HepG2 (cell line): ENCODE measurements at regions not wholly inside any gene's neighbourhood (a gene's known extent, or its start where the extent isn't known, plus 50 kb on each side); places are given as distances from the start of the nearest gene placed in this dataset.

Source experiments
- ATAC-seq: fragments of 200-7000 bp; cut with Tn5 transposase; 3 replicates; pipeline ENCODE4 v1.9.1; 2020; ENCODE audit warnings: mild to moderate bottlenecking, moderate library complexity
- BruUV-seq: library from RNA; stranded (reverse); fragments of 400-500 nt; replicated peaks from 2 replicates; lab custom pipeline; 2021; lab: Mats Ljungman, UMichigan
- CTCF ChIA-PET: fragments of 300-600 bp; formaldehyde crosslinking; extraction: SDS; loops from one replicate; lab custom pipeline; 2021; ENCODE audit warnings: low total read pairs, inconsistent platforms, low intra/inter-chr PET ratio; lab: Yijun Ruan, JAX
- POLR2A ChIA-PET: fragments of 350-600 bp; sonication (Branson Sonifier 250); formaldehyde crosslinking; loops from one replicate; lab custom pipeline; 2020; ENCODE audit warnings: antibody characterized with exemption, inconsistent platforms; lab: Yijun Ruan, JAX
- DNase-seq: peaks from one replicate; pipeline ENCODE4 v3.0.0-alpha.2; 2015; ENCODE audit warnings: low spot score
- FAIRE-seq: peaks from 3 replicates; lab custom pipeline; 2011; peaks lifted over from hg19 to GRCh38; lab: Jason Lieb, UNC
- H2AFZ ChIP-seq: one replicate; pipeline ENCODE4 v1.6.1; 2011; ENCODE audit warnings: low read length, inconsistent platforms
- H3K27ac ChIP-seq: fragments of 300-600 bp; 3 replicates; pipeline ENCODE4 v1.8.0; 2011; ENCODE audit warnings: mixed run types, mild to moderate bottlenecking, mixed read lengths, low read length, inconsistent platforms; ENCODE audit not compliant: insufficient read depth; ENCODE audit errors: extremely low read length
- H3K27me3 ChIP-seq, 2 experiments: fragments of 200-600 bp in 1 of 2; 2 replicates in 1 of 2; 3 replicates in 1 of 2; pipeline versions ENCODE4 v1.6.0 to v1.8.0; 2011; ENCODE audit warnings: low read length in 2 of 2, mild to moderate bottlenecking in 2 of 2, moderate library complexity in 2 of 2, inconsistent platforms in 1 of 2; ENCODE audit not compliant: insufficient read depth in 2 of 2, control insufficient read depth in 1 of 2
- H3K36me3 ChIP-seq, 2 experiments: fragments of 200-600 bp in 1 of 2; replicated peaks in 1 of 2; 2 replicates in 1 of 2; 3 replicates in 1 of 2; pipeline versions ENCODE4 v1.5.1 to v1.8.0; 2011; ENCODE audit warnings: low read length in 2 of 2, inconsistent platforms in 1 of 2; ENCODE audit not compliant: insufficient read depth in 2 of 2, control insufficient read depth in 1 of 2
- H3K4me1 ChIP-seq: 2 replicates; pipeline ENCODE4 v1.5.1; 2012; ENCODE audit warnings: low read length, inconsistent platforms; ENCODE audit not compliant: insufficient read depth
- H3K4me2 ChIP-seq: 2 replicates; pipeline ENCODE4 v1.6.0; 2011; ENCODE audit warnings: low read depth, low read length, inconsistent platforms
- H3K4me3 ChIP-seq, 3 experiments: fragments of 200-600 bp in 1 of 3; sonication (generic), shearing (Covaris generic) in 1 of 3; replicated peaks in 1 of 3; 2 replicates each; pipeline ENCODE4 v1.5.1; 2011 to 2016; ENCODE audit warnings: low read length in 3 of 3, inconsistent platforms in 2 of 3, low read depth in 2 of 3, mild to moderate bottlenecking in 2 of 3, control low read depth in 1 of 3, mixed read lengths in 1 of 3; ENCODE audit not compliant: insufficient read depth in 1 of 3
- H3K79me2 ChIP-seq: one replicate; pipeline ENCODE4 v1.6.1; 2011; ENCODE audit warnings: low read length, inconsistent platforms; ENCODE audit not compliant: insufficient read depth
- H3K9ac ChIP-seq: 2 replicates; pipeline ENCODE4 v1.6.0; 2011; ENCODE audit warnings: mild to moderate bottlenecking, low read depth, low read length, inconsistent platforms; ENCODE audit not compliant: insufficient read depth
- H3K9me3 ChIP-seq: 2 replicates; pipeline ENCODE4 v1.5.1; 2012; ENCODE audit warnings: mild to moderate bottlenecking, low read length
- H4K20me1 ChIP-seq: 2 replicates; pipeline ENCODE4 v1.6.0; 2011; ENCODE audit warnings: inconsistent platforms, mild to moderate bottlenecking, low read length, moderate library complexity; ENCODE audit not compliant: insufficient read depth
- MTERF4 ChIP-seq: sonication (generic); formaldehyde crosslinking; IDR thresholded peaks from 2 replicates; pipeline ENCODE4 v1.8.0; 2023; ENCODE audit warnings: mild to moderate bottlenecking, missing genetic modification reagents
- PHF5A ChIP-seq: IDR thresholded peaks from one replicate; pipeline ENCODE4 v1.6.1; 2018; ENCODE audit warnings: low read depth, missing genetic modification reagents; ENCODE audit not compliant: unreplicated experiment
- ZNF263 ChIP-seq: sonication (generic); formaldehyde crosslinking; IDR thresholded peaks from 2 replicates; pipeline ENCODE4 v1.4.0; 2020; ENCODE audit warnings: missing genetic modification reagents
- ZZZ3 ChIP-seq: sonication (generic); formaldehyde crosslinking; IDR thresholded peaks from 2 replicates; pipeline ENCODE4 v1.4.0; 2020; ENCODE audit warnings: missing genetic modification reagents, mild to moderate bottlenecking, borderline replicate concordance
- WGBS: methylation state at CpG from one replicate; pipeline ENCODE4 v1.1.6; 2017; ENCODE audit warnings: low lambda C conversion rate; 5-methylcytosine and 5-hydroxymethylcytosine counted together
- in situ Hi-C: cut with HindIII; loops from 2 replicates; pipeline ENCODE4 v1.10.0; 2017; ENCODE audit warnings: low pct_unique_long_range_greater_than_20kb; ENCODE audit not compliant: extremely low pct_ligation_motif_present
- intact Hi-C: fragments of 100-400 bp; cut with micrococcal nuclease; formaldehyde crosslinking; loops from one replicate; pipeline ENCODE4 v1.10.0; 2022; ENCODE audit not compliant: unreplicated experiment
- TF ChIP-seq, protein P1 (sequence below), 2 experiments: sonication (generic) in 1 of 2; formaldehyde crosslinking in 1 of 2; IDR thresholded peaks; 2 replicates each; pipeline versions ENCODE4 v1.4.0 to v1.6.1; 2018 to 2020; ENCODE audit warnings: missing genetic modification reagents in 2 of 2, borderline replicate concordance in 1 of 2, low read depth in 1 of 2, mild to moderate bottlenecking in 1 of 2, missing biosample characterization in 1 of 2

DNA sequence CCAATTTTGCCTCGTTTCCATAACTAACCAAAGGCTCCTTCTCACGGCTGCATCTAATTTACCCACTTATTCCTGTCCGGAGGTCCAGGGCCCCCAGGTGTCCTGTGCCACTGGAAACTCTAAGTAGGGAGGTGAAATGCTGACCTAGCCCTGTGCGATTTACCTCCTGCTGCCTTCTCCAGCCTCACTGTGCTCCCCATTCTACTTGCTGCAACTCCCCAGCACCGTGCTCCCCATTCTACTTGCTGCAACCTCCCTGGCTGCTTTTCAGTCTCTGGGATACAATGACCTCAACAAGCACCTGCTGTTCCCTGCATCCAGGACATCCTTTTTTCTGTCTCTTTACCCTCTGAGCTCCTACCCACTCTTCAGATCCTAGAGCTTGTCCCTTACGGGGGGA lies 254.7 kb upstream of the PROK2 start:
- Histone ChIP-seq H3K4me1 (no peaks in the 10 kb centered on the region), H3K27me3 (no peaks in the 10 kb centered on the region), H3K4me2 (no peak overlapping the region), H3K4me3 (no peak overlapping the region), H3K9ac (no peak overlapping the region), H4K20me1 (no peaks in the 10 kb centered on the region), H3K79me2 (no peaks in the 10 kb centered on the region), H3K9me3 (no peaks in the 10 kb centered on the region), H2AFZ (no peak overlapping the region), H3K27ac (no peak overlapping the region), H3K36me3 (no peaks in the 10 kb centered on the region)
- in situ Hi-C loops: no loop called here
- ChIA-PET POLR2A (no interaction called here), CTCF (no interaction called here)
- 36% methylated on average over 6 of the region's 6 CpGs for WGBS
- BruUV-seq: no TSS peak
- DNase-seq: no peak
- TF ChIP-seq ZNF263 (0 out of 2 replicates have a peak, but pooled peaks have one; percentile 20), MTERF4 (CRISPR knock-in tag) (no peak)
- intact Hi-C loops: no loop called here
- no peak for ATAC-seq
- no peak for FAIRE-seq

DNA sequence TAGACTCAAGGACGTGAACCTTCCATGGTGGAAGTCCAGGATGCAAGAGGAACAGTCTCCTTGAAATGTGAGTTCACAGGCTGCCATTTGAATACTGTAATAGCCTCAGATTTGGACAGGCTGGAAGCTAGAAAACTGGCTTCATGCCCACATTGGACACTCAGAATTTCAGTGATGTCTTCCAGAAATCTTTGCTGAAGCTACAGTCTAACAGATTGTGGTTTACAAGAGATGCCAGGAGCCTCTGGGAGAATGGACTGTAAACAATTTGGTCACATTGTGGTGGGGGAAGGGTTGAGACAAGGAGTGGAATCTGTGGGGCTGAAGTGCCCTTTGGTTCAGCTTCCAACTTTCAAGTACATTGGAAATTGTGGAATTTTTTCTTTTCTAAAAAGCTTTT lies 252.0 kb upstream of the PROK2 start:
- H3K79me2 ChIP-seq: no peaks in the 10 kb centered on the region
- ChIA-PET CTCF (no interaction called here), POLR2A (no interaction called here)
- H3K27ac ChIP-seq: no peak overlapping the region
- no CpG with 5 or more reads among the region's 1 CpG for WGBS
- intact Hi-C loops (no loop called here), in situ Hi-C loops (no loop called here)
- no peak overlapping the region for H3K4me2 ChIP-seq
- no peak for DNase-seq
- H3K4me3 ChIP-seq: no peak overlapping the region
- no peaks in the 10 kb centered on the region for H4K20me1 ChIP-seq
- H2AFZ ChIP-seq: no peak overlapping the region
- BruUV-seq: no TSS peak
- no peak overlapping the region for H3K9ac ChIP-seq
- TF ChIP-seq, protein P1, sequence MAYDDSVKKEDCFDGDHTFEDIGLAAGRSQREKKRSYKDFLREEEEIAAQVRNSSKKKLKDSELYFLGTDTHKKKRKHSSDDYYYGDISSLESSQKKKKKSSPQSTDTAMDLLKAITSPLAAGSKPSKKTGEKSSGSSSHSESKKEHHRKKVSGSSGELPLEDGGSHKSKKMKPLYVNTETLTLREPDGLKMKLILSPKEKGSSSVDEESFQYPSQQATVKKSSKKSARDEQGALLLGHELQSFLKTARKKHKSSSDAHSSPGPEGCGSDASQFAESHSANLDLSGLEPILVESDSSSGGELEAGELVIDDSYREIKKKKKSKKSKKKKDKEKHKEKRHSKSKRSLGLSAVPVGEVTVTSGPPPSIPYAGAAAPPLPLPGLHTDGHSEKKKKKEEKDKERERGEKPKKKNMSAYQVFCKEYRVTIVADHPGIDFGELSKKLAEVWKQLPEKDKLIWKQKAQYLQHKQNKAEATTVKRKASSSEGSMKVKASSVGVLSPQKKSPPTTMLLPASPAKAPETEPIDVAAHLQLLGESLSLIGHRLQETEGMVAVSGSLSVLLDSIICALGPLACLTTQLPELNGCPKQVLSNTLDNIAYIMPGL (CRISPR knock-in tag; IDR thresholded peaks at IDR 0.05; ENCODE audit: borderline replicate concordance in 1 of 2, low read depth in 1 of 2): no peak
- no peak for TF ChIP-seq ZZZ3
- no peak for TF ChIP-seq PHF5A (CRISPR knock-in tag)
- H3K9me3 ChIP-seq: no peaks in the 10 kb centered on the region
- H3K4me1 ChIP-seq: no peaks in the 10 kb centered on the region
- ATAC-seq: no peak
- FAIRE-seq: no peak
- no peaks in the 10 kb centered on the region for H3K27me3 ChIP-seq
- H3K36me3 ChIP-seq: no peaks in the 10 kb centered on the region
